ENCODE measurements at regions not wholly inside any gene's neighbourhood (a gene's known extent, or its start where the extent isn't known, plus 50 kb on each side); places are given as distances from the start of the nearest gene placed in this dataset.

- no peak for DNase-seq (ENCODE audit: low spot score in 2 of 2)
- Histone ChIP-seq H3K27ac (no peak overlapping the region), H3K27me3 (no peaks in the 10 kb centered on the region), H3K4me1 (no peaks in the 10 kb centered on the region), H3K9me3 (no peaks in the 10 kb centered on the region), H3K36me3 (no peaks in the 10 kb centered on the region), H3K4me3 (no peak overlapping the region)
- intact Hi-C loops (cut with DNase I; ENCODE audit: low total_unique reads): no loop called here
- TF ChIP-seq CTCF (IDR thresholded peaks at IDR 0.05) (no peak), POLR2AphosphoS5 (IDR thresholded peaks at IDR 0.05) (no peak), POLR2A (IDR thresholded peaks at IDR 0.05) (no peak)
These were observed 306.1 kb upstream of the FMN2 start for GRCh38 chr1:239785576-239785975.

GRCh38 chr1:239786464-239786863 is 305.2 kb upstream of the FMN2 start:
- TF ChIP-seq POLR2A (IDR thresholded peaks at IDR 0.05): no peak
- TF ChIP-seq CTCF (IDR thresholded peaks at IDR 0.05): no peak
- TF ChIP-seq POLR2AphosphoS5 (IDR thresholded peaks at IDR 0.05): no peak
- DNase-seq (ENCODE audit: low spot score in 2 of 2): no peak
- Histone ChIP-seq H3K27ac (no peak overlapping the region), H3K36me3 (no peaks in the 10 kb centered on the region), H3K27me3 (no peaks in the 10 kb centered on the region), H3K4me1 (no peaks in the 10 kb centered on the region), H3K9me3 (no peaks in the 10 kb centered on the region), H3K4me3 (no peak overlapping the region)
- intact Hi-C loops (cut with DNase I; ENCODE audit: low total_unique reads): no loop called here

DNA sequence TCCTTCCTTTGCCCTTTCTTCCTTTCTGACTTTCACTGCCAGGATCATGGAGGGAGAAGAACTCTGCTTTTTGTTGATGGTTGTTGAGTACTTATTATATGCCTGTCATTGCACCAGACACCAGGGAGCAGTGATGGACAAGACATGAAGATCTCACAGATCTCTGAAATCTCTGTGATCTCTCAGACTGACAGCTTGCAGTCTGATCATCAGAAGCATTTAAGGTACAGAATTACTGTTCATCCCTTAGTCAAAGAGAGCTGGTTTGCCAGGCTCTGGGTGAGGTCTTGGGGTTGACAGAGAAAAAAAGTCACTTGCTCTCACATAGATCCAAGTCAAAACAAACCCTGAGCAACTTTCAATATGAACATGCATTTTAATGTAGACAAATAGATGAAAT is 299.5 kb upstream of the FMN2 start:
- Histone ChIP-seq H3K9me3 (no peaks in the 10 kb centered on the region), H3K36me3 (no peaks in the 10 kb centered on the region), H3K4me1 (no peaks in the 10 kb centered on the region), H3K27me3 (no peaks in the 10 kb centered on the region), H3K4me3 (no peak overlapping the region), H3K27ac (no peak overlapping the region)
- TF ChIP-seq POLR2AphosphoS5 (IDR thresholded peaks at IDR 0.05) (no peak), POLR2A (IDR thresholded peaks at IDR 0.05) (no peak), CTCF (IDR thresholded peaks at IDR 0.05) (no peak)
- intact Hi-C loops (cut with DNase I; ENCODE audit: low total_unique reads): no loop called here
- no peak for DNase-seq (ENCODE audit: low spot score in 2 of 2)

DNA sequence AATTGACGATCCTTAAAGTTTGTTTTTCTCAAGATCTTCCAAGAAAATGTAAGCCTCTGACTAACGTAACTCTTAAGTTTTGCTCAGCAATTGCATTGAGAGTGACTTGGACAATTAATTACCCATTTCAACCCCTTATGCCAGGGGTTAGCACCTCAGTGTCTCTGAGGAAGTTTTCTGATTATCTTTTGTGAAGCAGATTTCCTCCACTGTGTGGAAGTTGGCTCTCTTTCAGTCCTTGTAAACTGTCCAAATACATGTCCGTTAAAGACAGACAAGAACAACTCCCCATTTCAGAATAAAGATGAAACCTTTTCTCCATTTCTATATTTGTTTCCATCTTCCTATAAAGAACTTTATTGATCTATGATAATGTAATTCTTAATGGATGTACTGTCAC is 296.4 kb upstream of the FMN2 start:
- no peak for DNase-seq (ENCODE audit: low spot score in 2 of 2)
- intact Hi-C loops (cut with DNase I; ENCODE audit: low total_unique reads): no loop called here
- Histone ChIP-seq H3K27me3 (no peaks in the 10 kb centered on the region), H3K27ac (no peak overlapping the region), H3K9me3 (no peaks in the 10 kb centered on the region), H3K4me1 (no peaks in the 10 kb centered on the region), H3K4me3 (no peak overlapping the region), H3K36me3 (no peaks in the 10 kb centered on the region)
- no peak for TF ChIP-seq POLR2A (IDR thresholded peaks at IDR 0.05)
- TF ChIP-seq CTCF (IDR thresholded peaks at IDR 0.05): no peak
- no peak for TF ChIP-seq POLR2AphosphoS5 (IDR thresholded peaks at IDR 0.05)

DNA sequence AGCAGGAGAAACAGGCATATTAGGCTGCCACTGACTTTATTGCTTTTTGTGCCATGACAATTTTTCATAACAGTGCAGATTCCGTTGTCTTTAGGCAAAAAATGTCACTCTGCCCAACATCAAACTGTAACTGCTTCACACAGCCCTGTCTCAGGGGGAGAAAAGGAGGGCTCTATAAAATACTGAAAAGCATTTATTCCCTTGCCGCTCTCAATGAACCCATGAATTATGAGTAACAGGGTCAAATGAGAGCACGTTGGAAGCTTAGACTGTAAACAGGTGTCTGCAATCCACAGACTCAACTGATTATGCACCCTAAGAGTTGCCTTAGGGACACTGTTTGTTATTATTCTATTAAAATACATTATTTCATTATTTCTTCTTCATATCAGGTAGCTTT is 292.1 kb upstream of the FMN2 start:
- H3K27me3 ChIP-seq: no peaks in the 10 kb centered on the region
- TF ChIP-seq POLR2AphosphoS5 (IDR thresholded peaks at IDR 0.05) (no peak), CTCF (IDR thresholded peaks at IDR 0.05) (no peak), POLR2A (IDR thresholded peaks at IDR 0.05) (no peak)
- no peaks in the 10 kb centered on the region for H3K36me3 ChIP-seq
- H3K9me3 ChIP-seq: no peaks in the 10 kb centered on the region
- no peak overlapping the region for H3K4me3 ChIP-seq
- no peaks in the 10 kb centered on the region for H3K4me1 ChIP-seq
- H3K27ac ChIP-seq: no peak overlapping the region
- intact Hi-C loops (cut with DNase I; ENCODE audit: low total_unique reads): no loop called here
- no peak for DNase-seq (ENCODE audit: low spot score in 2 of 2)

Measured in breast epithelium (tissue), 4 donors.